ENCODE measurements at regions not wholly inside any gene's neighbourhood (a gene's known extent, or its start where the extent isn't known, plus 50 kb on each side); places are given as distances from the start of the nearest gene placed in this dataset.

DNA sequence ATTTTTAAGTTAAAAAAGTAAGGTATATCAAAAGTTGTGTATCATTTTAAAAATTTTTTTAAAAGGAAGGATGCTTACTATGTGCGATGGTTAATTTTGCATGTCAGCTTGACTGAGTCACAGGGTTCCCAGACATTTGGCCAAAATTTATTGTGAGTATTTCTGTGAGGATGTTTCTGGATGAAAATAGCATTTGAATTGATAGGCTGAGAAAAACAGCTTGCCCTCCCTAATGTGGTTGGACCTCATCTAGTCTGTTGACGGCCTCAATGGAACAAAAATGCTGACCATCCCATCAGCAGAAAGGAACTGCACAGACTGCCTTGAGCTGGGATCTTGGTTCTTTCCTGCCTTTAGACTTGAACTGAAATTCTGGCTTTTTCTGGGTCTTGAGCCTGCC is 724.5 kb downstream of the NCAM2 start:
- no peak for DNase-seq (ENCODE audit: low read depth)

- no peak for DNase-seq (ENCODE audit: low read depth)
These were observed 732.3 kb downstream of the NCAM2 start for GRCh38 chr21:21730512-21730911.

DNA sequence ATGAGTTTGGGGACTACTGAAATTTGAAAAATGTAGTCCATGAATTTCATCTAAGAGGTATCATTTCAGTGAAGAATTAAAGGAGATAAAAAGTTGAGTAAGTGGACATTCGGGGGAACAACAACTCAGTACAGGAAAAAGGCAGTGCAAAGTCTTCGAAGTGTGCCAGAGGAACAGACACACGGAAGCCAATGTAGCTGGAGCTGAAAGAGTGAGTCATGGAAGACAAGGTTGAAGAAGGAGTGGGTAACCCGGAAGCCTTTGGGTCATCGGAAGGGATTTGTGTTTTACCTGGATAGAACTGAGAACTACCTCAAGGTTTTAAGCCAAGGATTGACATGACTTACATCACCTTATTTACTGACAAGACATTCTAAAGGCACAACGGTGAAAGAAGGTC is 733.4 kb downstream of the NCAM2 start:
- no peak for DNase-seq (ENCODE audit: low read depth)

DNA sequence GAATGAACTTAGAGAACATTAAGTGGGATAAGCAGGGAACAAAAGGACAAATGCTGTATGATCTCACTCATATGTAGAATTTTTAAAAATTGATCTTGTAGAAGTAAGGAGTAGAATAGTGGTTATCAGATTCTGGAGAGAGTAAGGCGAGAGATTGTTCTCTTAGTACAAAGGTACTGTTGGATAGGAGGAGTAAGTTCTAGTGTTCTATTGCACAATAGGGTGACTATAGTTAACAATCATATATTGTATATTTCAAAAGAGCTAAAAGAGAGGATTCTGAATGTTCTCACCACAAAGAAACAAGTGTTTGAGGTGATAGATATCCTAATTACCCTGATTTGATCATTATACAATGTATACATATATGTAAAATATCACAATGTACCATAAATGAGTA is 735.9 kb downstream of the NCAM2 start:
- no peak for DNase-seq (ENCODE audit: low read depth)

- DNase-seq (ENCODE audit: low read depth) = no peak
These were observed 739.0 kb downstream of the NCAM2 start for GRCh38 chr21:21737186-21737585.

DNA sequence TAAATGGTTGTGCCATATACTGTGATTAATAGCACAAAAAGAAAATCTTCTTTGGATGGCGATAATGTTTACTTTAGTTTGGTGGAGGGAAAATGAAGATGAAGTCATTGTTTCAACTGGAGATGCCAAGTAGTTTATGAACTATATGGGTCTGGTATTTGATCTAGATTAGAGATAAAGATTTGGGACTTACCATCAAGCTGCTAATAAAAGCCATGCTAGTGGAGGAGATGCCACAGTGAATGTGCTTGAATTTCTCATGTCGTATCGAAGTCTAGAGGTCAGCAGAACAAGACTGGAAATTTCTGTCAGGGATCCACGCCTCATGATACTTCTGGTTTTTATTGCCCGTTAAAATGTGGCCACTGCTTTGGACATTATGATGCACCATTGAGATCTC is 742.0 kb downstream of the NCAM2 start:
- DNase-seq (ENCODE audit: low read depth) = no peak

GRCh38 chr21:21750124-21750825 is 752.1 kb downstream of the NCAM2 start:
- DNase-seq (ENCODE audit: low read depth) = no peak

DNA sequence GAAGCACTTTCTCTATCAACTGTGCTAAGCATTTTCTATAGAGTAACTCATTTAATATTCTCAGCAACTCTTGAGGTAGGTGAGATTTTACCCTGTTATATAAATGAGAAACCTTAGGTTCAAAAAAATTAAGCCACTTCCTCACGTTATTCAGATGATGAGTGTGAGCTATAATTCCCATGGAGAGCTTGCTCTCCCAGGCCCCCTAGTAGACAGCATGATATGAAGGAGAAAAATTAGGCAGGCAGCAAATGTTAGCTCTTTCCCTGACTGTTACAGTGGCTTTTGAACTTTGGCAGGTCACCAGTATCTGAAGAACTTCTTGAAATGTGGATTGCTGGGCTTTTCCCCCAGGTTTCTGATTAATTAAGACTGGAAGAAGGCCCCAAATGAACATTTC is 753.1 kb downstream of the NCAM2 start:
- DNase-seq (ENCODE audit: low read depth) = no peak

GRCh38 chr21:21762855-21763254 is 764.6 kb downstream of the NCAM2 start:
- DNase-seq (ENCODE audit: low read depth) = no peak

DNA sequence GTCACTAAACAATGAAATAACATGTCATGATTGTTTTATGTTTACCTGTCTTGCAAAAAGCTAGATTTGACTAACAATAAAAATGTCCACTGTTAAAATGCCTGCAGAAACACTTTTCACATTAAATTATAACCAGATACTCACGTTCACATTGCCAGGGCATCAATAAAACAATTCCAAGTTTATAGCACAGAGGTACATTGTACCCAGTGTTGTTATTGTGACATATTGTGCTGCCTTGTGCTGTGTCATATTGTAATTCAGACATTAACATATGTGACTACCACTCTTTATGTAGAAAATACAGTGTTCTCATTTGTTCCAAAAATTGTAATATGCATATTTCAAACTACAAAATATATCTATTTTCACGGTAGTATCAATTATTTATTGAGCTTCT is 766.1 kb downstream of the NCAM2 start:
- DNase-seq (ENCODE audit: low read depth) = no peak

DNA sequence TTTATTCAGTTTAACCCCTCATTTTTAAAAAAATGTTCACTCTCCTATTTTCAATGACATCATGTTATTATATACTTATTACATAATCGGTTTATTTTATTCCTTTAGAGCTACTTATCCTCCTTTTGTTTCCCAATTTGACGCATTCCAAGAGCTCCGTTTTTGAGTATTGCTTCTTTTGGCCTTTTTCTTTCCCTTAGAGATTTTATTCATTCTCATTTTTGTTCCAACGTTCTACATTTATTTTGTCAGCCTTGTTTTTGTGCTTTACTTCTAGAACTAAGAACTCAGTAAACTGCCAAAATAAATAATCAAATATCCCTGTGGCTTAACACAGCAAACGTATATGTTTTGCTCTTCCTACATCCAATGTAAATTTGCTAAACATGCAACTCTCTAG is 769.1 kb downstream of the NCAM2 start:
- DNase-seq (ENCODE audit: low read depth) = no peak

DNA sequence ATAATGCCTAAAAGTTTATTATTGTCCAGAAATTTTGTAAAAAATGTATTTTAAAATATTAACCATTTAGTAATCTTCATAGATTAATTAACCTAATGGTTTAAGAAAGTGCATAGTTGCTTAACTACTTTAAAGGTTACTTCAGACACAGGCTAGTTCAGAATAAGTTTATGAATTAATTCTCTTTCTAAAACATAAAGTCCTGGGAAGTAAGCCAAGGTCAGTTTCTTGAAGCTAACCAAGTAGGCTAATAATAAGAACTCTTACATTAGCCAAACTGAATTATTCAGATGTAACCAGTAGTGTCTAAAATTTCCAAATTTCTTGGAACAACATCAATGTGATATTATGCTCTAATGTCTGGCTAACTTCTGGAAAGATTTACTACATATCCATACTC is 790.4 kb downstream of the NCAM2 start:
- DNase-seq (ENCODE audit: low read depth) = no peak

DNA sequence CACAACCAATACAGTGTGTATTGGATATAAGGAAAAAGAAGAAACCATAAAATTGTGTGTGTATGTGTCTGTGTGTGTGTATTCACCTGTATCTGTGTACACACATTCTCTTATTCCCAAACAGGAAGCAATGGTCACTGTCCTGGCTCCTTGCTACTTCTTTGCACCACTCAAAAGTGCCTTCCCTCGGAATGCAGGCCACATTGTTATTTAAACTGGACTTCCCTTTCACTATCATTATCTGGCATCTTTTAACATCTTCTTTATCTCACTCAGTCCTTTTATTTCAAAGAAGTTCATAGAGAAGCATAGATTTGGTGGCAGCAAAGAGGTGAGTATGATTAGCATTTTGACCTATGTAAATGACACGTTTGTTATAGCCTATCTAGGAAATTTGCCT is 803.7 kb downstream of the NCAM2 start:
- DNase-seq (ENCODE audit: low read depth) = no peak

- no peak for DNase-seq (ENCODE audit: low read depth)
These were observed 808.7 kb downstream of the NCAM2 start for GRCh38 chr21:21806711-21807597.

DNA sequence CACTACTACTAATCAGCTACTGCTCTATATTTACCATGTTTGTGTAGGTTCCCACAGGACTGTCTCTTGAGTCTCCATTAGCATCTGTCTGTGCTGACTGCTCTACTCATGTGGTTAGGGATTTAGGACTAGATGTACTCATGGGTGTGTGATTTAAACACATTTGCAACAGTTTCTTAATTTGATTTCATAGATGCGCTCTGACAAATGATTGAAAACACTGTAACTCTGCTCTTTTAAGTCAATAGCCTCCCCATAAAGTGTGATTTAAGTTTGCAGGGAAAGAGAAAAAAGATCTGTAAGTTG is 809.3 kb downstream of the NCAM2 start:
- no peak for DNase-seq (ENCODE audit: low read depth)

DNA sequence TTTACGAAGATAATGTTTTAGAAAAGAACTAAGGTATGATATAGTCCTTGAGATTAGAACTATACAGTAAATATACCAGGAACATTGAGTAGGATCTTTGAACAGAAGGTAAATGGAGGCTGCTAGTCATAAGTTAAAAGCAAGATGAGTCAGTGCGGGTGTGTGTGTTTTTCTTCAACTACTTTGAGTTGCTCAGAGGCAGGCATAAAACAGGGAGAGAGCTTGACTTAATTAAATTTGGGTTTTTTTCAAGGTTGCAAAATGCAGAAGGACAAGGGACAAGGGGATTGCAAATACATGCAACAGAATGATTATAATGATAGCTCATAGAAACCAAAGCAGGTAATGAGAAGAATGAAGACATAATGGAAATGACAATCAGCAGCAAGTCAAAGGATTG is 815.1 kb downstream of the NCAM2 start:
- peak; percentile 0 for DNase-seq (ENCODE audit: low read depth)

- no peak for DNase-seq (ENCODE audit: low read depth)
These were observed 815.7 kb downstream of the NCAM2 start for GRCh38 chr21:21813934-21814333.

DNA sequence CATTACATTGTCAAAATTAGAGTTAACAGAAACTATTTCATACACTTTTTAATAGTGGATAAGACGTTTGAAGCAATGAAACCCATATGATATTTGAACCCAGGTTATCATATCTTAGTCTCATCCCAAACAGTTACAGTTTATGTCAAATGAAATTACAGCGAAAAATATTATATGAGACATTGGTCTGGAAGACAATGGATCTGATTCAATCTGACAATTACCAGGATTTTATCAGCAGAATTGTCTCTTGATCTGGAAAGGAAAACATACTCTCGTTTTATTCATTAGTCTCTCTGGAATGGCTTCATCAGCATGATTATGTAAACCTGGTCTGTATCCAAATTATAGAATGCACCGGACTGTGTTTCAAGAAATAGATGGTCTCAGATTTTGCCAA is 818.6 kb downstream of the NCAM2 start:
- DNase-seq (ENCODE audit: low read depth) = no peak

DNA sequence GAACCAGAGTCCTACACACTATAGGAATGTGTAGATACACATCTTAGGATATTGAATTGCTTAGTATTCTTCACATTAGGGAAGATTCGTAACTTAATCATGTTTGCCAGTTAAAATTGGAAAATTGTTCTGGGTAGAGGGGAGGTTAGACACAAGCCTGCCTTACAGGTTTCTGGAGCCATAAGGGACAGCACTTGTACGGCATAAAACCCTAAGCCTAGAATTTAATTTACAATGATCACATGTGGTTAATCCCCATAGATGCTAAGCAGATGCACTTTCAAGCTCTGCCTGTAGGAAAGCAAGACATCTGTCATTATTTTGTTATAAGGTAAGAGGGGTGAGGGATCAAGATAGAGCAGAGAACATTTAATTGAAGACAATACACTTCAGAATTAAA is 820.7 kb downstream of the NCAM2 start:
- DNase-seq (ENCODE audit: low read depth) = no peak

DNA sequence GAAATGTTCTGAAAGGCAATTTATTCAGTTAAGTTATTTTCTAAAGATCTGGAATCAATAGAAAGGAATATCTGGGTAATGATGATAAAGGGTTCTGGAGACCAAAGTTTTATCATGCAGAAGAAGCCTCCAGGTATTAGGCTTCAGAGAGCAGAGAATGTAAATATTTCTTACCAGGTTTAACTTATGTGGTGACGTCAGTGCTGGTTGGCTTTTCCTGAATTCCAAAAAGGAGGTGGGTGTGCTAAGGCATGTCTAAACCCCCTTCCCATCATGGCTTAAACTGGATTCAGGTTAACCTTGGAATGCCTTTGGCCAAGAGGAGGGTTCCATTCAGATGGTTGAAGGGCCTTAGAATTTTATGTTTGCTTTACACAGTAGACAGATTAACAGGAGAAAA is 829.9 kb downstream of the NCAM2 start:
- no peak for DNase-seq (ENCODE audit: low read depth)

DNA sequence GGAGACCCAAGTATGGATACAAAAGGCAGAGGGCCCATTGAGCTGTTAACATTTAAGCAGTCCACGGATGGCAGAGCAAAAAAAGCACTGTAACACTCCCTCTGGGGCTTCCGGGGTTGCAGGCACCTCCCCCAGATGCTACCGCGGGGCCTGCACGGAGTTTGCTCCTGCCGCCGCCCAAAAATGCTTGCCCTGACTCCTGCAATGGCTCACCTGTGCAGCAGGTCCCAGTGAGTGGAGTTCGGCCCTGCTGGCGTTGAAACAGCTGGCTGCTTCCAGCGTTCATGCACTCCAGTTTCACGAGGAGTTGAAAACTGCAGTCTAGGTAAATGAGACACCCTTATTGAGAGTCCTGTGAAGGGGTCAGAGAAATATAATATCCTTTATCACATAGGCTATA is 832.8 kb downstream of the NCAM2 start:
- no peak for DNase-seq (ENCODE audit: low read depth)

DNA sequence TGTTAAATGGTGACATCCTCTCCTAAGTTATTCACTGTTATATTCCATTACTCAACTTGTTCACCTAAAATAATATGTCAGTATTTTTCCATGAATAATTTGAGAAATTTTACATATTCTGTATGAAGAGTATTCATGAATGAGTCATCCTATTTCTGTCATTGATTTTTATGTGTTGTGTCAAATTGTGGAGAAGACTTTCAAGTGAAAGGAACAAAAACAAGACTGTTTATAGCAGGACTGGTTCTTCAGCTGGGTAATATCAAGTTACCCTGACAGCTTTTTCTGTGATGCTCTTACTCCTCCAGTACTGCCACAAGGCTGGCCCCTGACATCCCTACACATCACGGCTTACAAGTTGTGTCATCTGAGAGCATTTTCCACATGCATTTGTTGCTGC is 847.7 kb downstream of the NCAM2 start:
- no peak for DNase-seq (ENCODE audit: low read depth)

DNA sequence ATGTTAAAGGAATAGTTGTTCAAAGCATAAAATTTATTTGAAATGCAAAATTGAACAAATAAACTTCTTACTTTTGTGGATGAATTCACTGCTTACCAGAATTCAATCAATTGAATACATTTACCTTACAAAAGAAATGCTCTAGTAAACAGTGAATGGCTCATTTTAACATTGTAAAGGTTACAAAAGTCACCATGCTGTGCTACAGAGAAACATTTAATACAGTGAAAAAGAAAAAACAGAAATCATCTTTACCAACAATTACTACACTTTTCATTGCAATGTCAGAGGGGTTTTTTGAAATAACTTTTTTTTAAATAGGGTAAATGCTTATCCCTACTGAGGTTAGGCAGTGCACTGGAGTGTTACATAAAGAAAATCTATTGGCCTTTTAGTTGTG is 853.0 kb downstream of the NCAM2 start:
- DNase-seq (ENCODE audit: low read depth) = no peak

DNA sequence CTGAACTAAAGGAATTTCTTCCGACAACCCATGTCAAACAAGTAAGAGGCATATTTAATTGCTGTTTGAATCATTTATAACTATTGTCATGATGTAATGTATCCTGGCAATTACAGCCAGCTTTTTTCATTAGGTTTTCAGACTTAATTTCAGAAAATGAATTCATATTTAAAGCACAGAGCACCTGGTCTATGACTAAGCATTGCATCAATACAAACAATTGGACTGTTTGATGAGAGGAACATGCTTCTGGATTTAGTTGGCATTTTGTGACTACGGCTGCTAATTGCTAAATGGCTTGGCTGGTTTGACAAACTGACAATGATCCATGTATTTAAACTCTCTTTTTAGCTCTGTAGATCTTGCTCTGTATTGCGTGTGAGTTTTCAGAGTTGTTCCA is 853.4 kb downstream of the NCAM2 start:
- DNase-seq (ENCODE audit: low read depth) = no peak

Data from stromal cell of bone marrow (primary cell).